GM18873 (cell line): ENCODE measurements at regions not wholly inside any gene's neighbourhood (a gene's known extent, or its start where the extent isn't known, plus 50 kb on each side); places are given as distances from the start of the nearest gene placed in this dataset.
"Not testable (repeated sequence)": the region's sequence is repeated elsewhere in the genome, so short reads cannot be mapped to it uniquely, and the experiment has no call there.

Experiments
- ATAC-seq: cut with Tn5 transposase; IDR thresholded peaks from one replicate; pipeline ENCODE4 v1.9.1; 2021; ENCODE audit warnings: mild to moderate bottlenecking, moderate library complexity, moderate number of reproducible peaks; ENCODE audit not compliant: unreplicated experiment, low FRiP score

- no peak for ATAC-seq
Measured at GRCh38 chr9:78892182-78892581, 595.3 kb downstream of the PSAT1 start.

GRCh38 chr9:78892769-78893168, 595.8 kb downstream of the PSAT1 start:
- no peak for ATAC-seq

- ATAC-seq, result no peak
Measured at GRCh38 chr9:78893774-78894401, 597.0 kb downstream of the PSAT1 start.

- ATAC-seq, result no peak
Measured at GRCh38 chr9:78896479-78896878, 599.6 kb downstream of the PSAT1 start.

GRCh38 chr9:78898234-78898633, 601.3 kb downstream of the PSAT1 start:
- ATAC-seq, result no peak

GRCh38 chr9:78899006-78899405, 602.1 kb downstream of the PSAT1 start:
- ATAC-seq, result no peak

- ATAC-seq, result no peak
Measured at GRCh38 chr9:78900500-78900899, 603.6 kb downstream of the PSAT1 start.

GRCh38 chr9:78902051-78902450, 605.1 kb downstream of the PSAT1 start:
- ATAC-seq, result no peak

- ATAC-seq, result no peak
Measured at GRCh38 chr9:78903581-78903980, 606.7 kb downstream of the PSAT1 start.

GRCh38 chr9:78904686-78905085, 607.8 kb downstream of the PSAT1 start:
- ATAC-seq, result no peak

GRCh38 chr9:78905387-78905786, 608.5 kb downstream of the PSAT1 start:
- no peak for ATAC-seq

- no peak for ATAC-seq
Measured at GRCh38 chr9:78905986-78906755, 609.2 kb downstream of the PSAT1 start.

- no peak for ATAC-seq
Measured at GRCh38 chr9:78909566-78909965, 612.6 kb downstream of the PSAT1 start.

- not testable (repeated sequence) for ATAC-seq
Measured at GRCh38 chr9:78916884-78917283, 620.0 kb downstream of the PSAT1 start.

GRCh38 chr9:78918976-78919375, 622.1 kb downstream of the PSAT1 start:
- no peak for ATAC-seq

GRCh38 chr9:78919701-78920100, 622.8 kb downstream of the PSAT1 start:
- ATAC-seq, result no peak

GRCh38 chr9:78921341-78921740, 624.4 kb downstream of the PSAT1 start:
- ATAC-seq, result no peak

GRCh38 chr9:78923966-78924659, 627.2 kb downstream of the PSAT1 start:
- ATAC-seq, result no peak

- no peak for ATAC-seq
Measured at GRCh38 chr9:78927099-78927940, 630.4 kb downstream of the PSAT1 start.

GRCh38 chr9:78928625-78929405, 631.9 kb downstream of the PSAT1 start:
- ATAC-seq, result no peak
